PC-3 (cell line): ENCODE measurements at regions not wholly inside any gene's neighbourhood (a gene's known extent, or its start where the extent isn't known, plus 50 kb on each side); places are given as distances from the start of the nearest gene placed in this dataset.

ENCODE experiments used
- CTCF ChIP-seq: fragments of 300-600 bp; sonication (generic); conservative IDR thresholded peaks from 2 replicates; pipeline ENCODE4 v1.5.1; 2017; ENCODE audit warnings: antibody characterized with exemption, low read depth, mild to moderate bottlenecking, low read length
- EZH2 ChIP-seq: fragments of 300-600 bp; sonication (generic); IDR thresholded peaks from one replicate; pipeline ENCODE4 v1.6.1; 2017; ENCODE audit warnings: antibody characterized with exemption, mild to moderate bottlenecking, low read length; ENCODE audit not compliant: unreplicated experiment
- EZH2phosphoT487 ChIP-seq: fragments of 300-600 bp; sonication (generic); IDR thresholded peaks from 2 replicates; pipeline ENCODE4 v1.6.1; 2018; ENCODE audit warnings: mild to moderate bottlenecking, antibody characterized with exemption, low read length, borderline replicate concordance

GRCh38 chr2:67502346-67503065 is 105.4 kb downstream of the ETAA1 start:
- no peak for TF ChIP-seq CTCF
- no peak for TF ChIP-seq EZH2
- no peak for TF ChIP-seq EZH2phosphoT487
